SH-SY5Y (cell line): ENCODE measurements at regions not wholly inside any gene's neighbourhood (a gene's known extent, or its start where the extent isn't known, plus 50 kb on each side); places are given as distances from the start of the nearest gene placed in this dataset.

Experiments used
- GATA2 ChIP-seq: IDR thresholded peaks from 2 replicates; pipeline ENCODE4 v1.6.1; 2011; ENCODE audit warnings: mild to moderate bottlenecking, low read depth, low read length
- GATA3 ChIP-seq: IDR thresholded peaks from 2 replicates; pipeline ENCODE4 v1.6.1; 2011; ENCODE audit warnings: low read depth, mild to moderate bottlenecking, low read length, moderate library complexity

DNA sequence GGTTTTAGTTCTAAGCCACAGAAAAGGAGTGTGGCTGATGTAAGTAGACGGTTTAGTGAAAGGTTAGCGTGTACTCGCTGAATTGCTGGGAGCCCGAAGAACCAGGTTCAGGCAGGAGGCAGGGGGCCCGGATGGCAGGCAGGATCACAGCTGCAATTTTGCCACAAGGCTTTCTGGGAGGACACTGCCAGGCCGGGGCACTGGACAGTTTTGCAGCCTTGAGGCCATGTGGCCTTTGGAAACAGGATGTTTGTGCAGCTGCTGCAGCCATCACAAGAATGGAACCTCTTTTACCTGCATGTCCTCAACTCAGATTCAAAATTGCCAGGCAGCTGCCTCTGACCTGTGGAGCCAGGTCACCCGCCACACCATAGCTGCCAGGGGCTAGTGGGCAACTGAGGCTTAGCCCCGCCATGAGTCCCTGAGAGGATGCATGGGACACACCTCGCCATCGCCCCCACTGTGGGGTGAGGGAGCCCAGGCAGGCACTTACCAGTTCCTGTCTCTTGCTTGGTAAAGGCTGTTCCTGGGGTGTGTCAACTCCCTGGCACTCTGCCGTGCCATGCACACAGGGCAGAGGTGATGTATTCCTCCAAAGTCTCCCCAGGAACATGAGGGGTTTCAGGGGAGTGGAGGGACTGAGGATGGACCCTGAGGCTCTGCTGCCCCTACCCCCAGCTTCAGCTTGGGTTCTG is 188.6 kb downstream of the RPS24 start:
- TF ChIP-seq GATA2 (no peak), GATA3 (no peak)

DNA sequence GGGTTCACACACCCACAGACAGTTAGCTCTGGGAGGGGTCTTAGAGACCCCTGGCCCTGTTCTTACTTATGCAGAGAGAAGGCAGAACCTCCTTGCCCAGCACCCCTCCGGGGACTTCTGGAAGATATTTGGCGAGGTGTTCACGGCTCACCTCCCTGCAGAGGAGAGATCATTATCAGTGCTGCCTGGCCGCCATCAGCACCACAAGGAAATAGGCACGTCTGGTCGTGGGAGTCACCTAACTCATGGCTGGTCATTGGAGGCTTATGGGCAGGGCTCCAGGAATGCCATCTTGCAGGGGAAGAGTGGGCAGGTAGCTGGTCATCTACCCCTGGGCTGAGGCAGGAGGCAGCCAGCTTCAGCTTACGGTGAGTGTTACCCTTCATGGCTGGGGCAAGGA is 189.4 kb downstream of the RPS24 start:
- no peak for TF ChIP-seq GATA3
- TF ChIP-seq GATA2 = peak; percentile 63

DNA sequence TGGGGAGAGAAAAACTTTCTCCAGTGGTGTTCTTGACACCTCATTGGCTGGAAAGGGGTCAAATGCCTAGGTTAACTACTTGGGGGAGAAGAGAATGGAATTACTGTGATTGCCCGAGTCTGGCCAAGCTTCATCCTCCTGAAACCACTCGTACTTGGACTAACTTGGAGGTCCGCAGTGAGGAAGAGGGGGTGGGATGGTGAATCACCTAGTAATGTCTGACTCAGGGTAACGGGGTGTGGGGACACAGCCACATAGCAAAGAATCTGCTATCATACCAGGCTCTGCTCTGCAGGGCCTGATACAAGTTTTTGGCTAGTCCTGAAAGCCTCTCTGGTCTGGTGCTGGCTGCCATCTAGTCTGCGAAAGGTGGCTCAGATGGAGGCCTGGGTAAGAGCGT is 190.9 kb downstream of the RPS24 start:
- TF ChIP-seq GATA3 (no peak), GATA2 (no peak)

DNA sequence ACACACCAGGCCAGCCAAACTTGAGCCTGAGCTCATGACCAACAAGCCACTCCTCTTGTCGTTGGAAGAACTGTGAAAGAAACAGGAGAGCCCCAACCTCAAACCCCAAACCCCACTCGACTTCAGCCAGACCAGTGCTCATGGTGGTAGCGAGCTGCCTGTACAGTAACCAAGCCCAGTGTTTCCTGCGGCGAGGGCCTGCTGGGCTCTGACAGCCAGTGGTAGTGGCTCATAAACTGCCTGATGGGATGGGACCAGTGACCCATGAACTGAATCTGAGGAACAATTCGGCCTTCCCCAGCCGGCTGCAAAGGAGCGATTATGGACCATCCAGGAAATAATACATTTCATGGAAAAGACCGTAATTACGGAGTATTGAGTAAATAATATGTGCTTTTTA is 191.9 kb downstream of the RPS24 start:
- TF ChIP-seq GATA3 (no peak), GATA2 (no peak)

DNA sequence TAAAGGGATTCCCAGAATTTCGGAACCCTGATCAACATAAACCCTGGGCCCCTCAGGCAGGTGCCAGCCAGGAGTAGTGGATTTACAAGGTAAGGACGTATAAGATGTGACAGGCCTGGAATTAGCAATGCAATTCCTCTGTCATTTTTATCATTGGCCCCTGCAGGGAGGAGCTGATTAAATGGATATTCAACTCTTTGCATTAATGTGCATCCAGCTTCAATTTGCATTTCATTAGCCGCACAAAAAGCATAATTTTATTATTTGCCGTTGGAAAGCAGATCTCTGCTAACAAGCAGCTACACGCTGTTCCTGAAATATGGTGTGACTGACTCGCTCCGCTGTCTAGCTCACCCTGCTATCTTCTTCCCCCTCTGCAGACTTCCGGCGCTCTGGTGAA is 195.8 kb downstream of the RPS24 start:
- no peak for TF ChIP-seq GATA2
- TF ChIP-seq GATA3 = no peak

DNA sequence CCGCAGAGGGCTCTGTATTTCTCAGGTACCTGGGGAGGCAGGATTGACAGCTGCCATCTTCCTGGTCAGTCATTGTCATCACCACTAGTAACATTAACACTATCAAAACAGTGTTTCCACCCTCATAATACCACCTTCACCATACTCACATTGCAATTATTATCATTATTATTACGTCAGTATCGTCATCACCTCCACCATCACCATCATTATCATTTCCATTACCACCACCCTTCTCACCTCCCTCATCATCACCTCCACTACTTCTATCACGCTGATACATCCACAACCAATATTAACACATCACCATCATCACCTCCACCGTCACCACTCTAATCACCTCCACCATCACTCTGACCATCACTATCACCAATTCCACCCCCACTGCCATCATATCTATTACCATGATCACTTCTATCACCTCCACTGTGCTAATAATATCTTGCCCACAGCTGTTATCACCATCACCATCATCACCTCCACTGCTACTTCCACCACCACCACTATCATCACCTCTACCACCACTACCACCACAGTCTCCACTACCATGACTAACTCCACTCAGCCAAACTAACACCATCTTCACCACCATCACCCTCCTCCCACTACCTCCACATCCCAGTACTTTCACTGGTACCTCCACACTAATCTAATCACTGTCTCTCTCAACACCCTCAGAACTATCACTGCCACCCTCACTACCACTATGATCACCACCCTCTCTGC is 196.4 kb downstream of the RPS24 start:
- no peak for TF ChIP-seq GATA3
- no peak for TF ChIP-seq GATA2

DNA sequence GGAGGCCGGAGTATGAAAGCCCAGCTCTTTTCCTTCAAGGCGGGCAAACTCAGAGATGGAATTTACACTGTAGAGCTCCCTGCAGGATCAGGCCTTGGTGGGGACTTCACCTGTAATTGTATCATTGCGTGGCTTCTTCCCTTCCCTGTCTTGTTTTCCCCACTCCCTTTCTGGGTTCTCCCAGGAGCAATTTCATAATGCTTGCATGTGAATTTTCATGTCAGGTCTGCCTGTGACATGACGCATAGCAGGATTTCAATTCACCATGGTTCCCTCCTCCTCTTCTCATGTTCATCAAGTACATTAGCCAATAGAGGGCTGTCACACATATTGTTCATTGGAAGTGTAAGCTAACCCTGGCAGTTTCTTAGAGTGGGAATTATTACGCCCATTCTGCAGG is 197.7 kb downstream of the RPS24 start:
- TF ChIP-seq GATA3 (no peak), GATA2 (no peak)

DNA sequence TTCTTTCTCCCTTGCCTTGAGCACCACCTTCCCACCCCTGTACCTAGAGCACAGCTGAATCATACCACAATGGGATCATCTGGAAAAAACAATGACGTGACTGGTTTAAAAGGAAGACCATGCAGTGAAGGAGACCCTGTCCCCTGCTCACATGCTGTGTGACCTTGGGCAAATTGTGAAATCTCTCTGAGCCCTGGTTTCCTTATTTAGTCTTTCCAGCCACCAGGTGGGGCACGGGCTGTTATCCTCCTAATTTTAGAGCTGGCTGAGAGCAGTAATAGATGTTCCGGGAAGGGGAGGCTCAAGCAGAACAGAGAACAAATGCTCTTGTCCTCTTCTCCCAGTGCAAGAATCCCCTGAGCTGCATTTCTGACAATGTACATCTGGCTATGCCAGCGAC is 198.3 kb downstream of the RPS24 start:
- TF ChIP-seq GATA3 (no peak), GATA2 (no peak)

DNA sequence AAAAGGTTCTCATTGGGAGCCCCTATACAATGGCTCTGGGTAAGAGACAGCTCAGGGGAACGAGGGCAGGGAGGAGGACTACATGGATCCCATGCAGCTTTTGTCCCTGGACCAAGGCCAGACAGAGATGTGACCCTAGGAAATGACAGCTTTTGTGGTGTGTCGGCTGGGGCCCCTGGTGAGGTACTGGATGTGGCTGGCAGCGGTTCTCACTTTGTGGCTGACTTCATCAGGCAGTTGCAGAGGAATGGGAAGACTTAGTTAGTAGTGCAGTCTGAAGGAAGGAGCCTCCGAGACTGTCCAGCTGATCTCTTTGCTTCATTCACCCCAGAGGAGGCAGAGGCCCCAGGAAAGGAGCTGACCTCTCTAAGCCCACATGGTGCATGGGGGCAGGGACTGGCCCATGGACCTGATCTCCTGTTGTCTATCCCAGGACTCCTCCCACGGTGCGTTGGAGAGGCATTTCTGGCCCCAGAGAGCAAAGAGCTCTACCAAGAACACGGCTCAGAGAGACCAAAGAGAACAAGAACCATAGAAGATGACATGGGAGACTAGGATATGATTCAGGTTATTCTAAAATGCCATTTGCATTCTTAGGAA is 202.9 kb downstream of the RPS24 start:
- TF ChIP-seq GATA2 (no peak), GATA3 (no peak)

DNA sequence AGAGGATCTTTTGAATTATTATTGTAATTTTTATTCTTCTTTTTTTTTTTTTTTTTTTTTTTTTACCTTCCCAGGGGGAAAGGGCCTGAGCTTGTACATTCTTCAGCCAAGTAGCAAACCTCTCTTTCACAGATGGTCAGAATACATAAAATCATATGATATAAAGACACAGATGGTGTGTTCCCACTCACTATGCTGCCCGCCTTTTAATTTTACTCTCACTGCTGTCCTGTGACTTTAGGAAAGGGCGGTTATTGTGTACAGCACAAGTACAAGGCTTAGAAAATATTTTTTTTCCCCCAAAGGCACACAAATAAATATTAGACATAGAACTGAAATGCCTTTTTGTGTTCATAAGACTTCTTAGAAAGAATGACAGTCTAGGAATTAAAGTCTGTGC is 213.6 kb downstream of the RPS24 start:
- TF ChIP-seq GATA2 = no peak
- no peak for TF ChIP-seq GATA3

DNA sequence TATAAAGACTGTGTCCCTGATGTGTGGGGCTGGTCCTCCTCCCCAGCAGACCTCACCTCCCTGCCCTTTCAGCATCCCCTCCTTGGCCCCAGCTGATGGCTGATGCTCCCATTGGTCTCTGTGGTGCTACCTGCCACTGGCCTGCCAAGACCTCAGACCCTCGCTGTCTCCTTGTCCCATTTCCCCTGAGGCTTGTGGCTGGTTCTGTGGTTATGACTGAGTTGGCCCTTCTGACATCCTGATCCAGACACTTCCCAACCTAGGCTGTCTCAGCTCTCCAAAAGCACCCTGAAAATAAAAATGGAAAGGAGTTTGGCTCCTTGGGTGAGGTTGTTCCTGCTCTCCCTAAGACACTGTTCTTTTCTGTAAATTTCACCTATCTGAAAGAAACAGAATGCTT is 214.2 kb downstream of the RPS24 start:
- TF ChIP-seq GATA3 (no peak), GATA2 (no peak)

DNA sequence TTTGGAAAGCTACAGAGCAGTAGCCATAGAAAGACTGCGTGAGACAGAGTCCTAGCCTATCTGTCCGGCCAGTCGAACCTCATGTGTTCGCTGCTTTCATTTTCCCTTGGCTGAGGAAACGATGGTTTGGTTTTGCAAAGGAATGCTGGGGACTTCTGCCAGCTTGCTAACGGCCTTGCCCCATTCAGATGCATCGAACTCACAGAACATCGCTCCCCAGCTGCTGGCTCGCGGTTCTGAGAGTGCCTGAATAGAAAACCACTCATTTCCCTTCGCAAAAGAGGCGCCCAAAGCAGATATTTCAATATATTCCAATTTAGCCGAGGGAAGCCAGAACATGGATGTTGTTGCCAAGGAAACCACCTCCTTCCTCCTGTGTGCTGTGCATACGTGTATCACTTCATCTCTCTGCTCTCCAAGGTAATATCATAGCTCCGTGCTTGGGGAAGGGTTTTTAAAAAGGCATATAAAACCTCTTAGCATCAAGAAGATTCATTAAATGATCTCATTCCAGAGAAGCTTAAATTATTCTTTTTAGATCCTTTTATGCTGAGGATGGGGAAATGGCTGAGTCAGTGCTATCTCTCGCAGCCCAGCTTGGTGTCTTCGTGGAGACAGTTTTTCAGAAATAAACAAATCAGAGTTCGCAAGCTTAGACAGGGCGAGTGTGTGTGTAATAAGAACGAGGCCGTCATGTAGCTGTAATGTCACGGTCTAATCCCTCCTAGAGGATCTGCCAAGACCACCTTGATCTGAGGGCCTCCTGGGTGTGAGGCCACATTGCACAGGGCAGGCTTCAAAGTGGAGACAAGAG is 215.2 kb downstream of the RPS24 start:
- TF ChIP-seq GATA3 (no peak), GATA2 (no peak)

DNA sequence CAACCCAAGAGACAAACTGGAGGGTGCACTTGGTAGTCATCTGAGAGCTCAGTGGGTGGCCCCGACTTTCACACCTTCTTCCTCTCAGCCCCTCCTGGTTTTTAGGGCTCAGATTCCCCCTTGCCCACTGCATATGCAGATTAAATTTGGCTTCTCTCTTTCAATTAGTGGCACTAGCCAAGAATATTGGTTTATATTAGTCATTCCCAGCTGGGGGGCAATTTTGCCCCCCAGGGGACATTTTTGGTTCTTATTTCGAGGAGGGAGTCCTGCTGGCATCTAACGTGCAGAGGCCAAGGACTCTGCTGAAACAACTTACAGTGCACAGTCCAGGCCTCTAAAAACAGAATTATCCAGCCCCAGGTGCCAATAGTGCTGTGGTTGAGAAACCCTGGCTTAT is 216.0 kb downstream of the RPS24 start:
- TF ChIP-seq GATA2 (no peak), GATA3 (no peak)

DNA sequence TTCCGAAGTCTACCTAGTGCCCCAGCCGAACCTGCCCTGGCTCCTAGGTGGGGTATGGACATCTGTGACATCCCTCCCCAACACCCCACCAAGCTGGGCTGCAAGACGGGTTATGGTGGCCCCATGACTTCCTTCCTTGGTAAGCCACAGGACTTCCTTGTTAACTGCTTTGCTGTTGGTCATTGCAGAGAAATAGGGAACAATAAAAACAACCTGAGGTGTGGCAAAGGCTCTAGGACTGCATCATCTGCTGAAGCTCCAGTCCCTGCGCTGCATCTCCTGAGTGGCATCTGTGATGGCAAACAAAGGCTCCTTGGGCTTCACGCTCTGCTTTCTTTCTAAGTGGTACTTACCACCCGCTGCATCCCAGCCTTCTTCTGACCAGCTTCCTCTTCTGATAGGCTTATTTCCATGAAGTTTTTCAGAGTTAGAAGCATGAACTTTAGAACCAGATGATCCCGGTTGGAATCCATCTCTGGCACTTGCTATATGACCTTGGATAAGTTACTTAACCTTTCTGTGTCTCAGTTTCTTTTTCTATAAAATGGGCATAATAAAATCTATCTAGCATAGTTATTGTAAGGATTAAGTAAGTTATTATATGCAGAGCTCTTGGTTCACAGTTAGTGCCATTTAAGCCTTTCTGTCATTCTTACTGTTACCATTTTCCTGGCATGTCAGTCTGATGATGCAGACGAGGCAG is 216.8 kb downstream of the RPS24 start:
- TF ChIP-seq GATA3 = no peak
- no peak for TF ChIP-seq GATA2

DNA sequence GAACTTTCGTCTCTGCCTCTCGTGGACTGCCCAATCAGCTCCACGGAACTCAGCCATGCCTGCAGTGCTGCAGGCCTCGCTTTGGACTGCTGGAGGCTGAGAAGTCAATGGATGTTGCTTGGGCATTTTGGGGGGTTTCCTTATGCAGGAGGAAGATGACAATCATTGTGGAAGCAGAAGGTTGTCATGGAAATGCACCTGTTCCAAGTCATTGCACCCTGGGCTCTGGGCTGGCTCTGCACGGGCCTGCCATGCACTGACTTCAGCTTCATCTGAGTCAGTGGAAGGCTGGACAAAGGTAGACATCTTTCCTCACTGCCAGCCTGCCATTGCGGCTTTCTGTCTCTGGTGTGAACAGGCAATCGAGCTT is 217.3 kb downstream of the RPS24 start:
- TF ChIP-seq GATA2 = no peak
